GM12892 (cell line): ENCODE measurements at regions not wholly inside any gene's neighbourhood (a gene's known extent, or its start where the extent isn't known, plus 50 kb on each side); places are given as distances from the start of the nearest gene placed in this dataset.
"Not testable (repeated sequence)": the region's sequence is repeated elsewhere in the genome, so short reads cannot be mapped to it uniquely, and the experiment has no call there.

Experiments
- DNase-seq: peaks from one replicate; pipeline ENCODE4 v3.0.0; 2011; ENCODE audit not compliant: insufficient read length
- FAIRE-seq: peaks from 2 replicates; lab custom pipeline; 2011; peaks lifted over from hg19 to GRCh38; lab: Jason Lieb, UNC
- POLR2A ChIP-seq: IDR thresholded peaks from 2 replicates; pipeline ENCODE4 v1.6.1; 2011; ENCODE audit warnings: low read depth, low read length, control low read depth
- POLR2AphosphoS5 ChIP-seq: IDR thresholded peaks from 2 replicates; pipeline ENCODE4 v1.6.1; 2011; ENCODE audit warnings: low read depth, low read length, control low read depth
- TAF1 ChIP-seq: IDR thresholded peaks from 2 replicates; pipeline ENCODE4 v1.6.1; 2011; ENCODE audit warnings: low read depth, mild to moderate bottlenecking, control low read depth, low read length, borderline replicate concordance

DNA sequence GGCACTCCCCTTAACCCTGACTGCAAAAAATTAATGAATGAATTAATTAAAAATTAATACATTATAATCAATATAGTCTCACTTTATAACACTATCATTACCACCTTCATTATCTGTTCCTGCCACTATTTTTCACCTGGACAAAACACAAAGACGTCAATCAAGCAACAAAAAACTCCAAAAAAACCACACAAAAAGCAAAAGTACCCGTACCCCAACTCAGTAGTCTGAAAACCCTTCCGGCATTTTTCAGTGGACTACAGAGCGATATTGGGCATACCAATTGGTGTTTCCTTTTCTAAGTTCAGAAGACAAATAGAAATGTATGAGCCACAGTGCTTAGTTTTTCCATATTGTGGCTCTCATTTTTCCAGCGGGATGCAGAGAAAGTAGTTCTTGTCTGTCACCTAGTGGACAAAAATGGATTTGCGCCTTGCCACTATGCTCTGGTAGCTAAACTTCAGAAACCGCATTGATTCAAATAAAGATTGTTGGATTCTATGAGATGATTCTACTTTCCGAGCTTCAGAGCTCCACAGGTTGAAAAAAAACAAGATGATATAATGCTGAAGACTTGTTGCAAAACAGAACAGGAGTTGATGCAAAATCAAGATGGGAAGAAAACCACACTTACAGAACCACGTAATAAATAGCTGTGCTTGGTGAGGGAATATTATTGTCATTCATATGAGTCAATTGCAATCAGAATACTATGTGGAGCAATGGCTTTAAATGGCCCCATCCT lies 50.6 kb upstream of the ITGB1 start:
- no peak for FAIRE-seq
- no peak for TF ChIP-seq POLR2AphosphoS5
- no peak for TF ChIP-seq TAF1
- TF ChIP-seq POLR2A: no peak
- DNase-seq: no peak

DNA sequence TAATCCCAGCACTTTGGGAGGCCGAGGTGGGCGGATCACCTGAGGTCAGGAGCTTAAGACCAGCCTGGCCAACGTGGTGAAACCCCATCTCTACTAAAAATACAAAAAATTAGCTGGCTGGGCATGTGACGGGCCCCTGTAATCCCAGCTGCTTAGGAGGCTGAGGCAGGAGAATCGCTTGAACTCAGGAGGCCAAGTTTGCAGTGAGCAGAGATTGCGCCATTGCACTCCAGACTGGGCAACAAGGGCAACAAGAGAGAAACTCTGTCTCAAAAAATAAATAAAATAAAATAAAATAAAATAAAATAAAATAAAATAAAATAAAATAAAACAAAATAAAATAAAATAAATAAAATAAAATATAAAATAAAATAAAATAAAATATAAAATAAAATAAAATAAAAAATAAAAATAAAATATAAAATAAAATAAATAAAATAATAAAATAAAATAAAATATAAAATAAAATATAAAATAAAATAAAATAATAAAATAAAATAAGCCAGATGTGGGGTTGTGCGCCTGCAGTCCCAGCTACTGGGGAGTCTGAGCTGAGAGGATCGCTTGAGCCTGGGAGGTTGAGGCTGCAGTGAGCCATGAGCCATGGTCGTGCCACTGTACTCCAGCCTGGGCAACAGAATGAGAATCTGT lies 49.8 kb upstream of the ITGB1 start:
- not testable (repeated sequence) for DNase-seq, FAIRE-seq
